ENCODE measurements at regions not wholly inside any gene's neighbourhood (a gene's known extent, or its start where the extent isn't known, plus 50 kb on each side); places are given as distances from the start of the nearest gene placed in this dataset.

GRCh38 chr6:103680116-103680515 is 1179.6 kb downstream of the HACE1 start (continued):
- TF ChIP-seq, protein P1, sequence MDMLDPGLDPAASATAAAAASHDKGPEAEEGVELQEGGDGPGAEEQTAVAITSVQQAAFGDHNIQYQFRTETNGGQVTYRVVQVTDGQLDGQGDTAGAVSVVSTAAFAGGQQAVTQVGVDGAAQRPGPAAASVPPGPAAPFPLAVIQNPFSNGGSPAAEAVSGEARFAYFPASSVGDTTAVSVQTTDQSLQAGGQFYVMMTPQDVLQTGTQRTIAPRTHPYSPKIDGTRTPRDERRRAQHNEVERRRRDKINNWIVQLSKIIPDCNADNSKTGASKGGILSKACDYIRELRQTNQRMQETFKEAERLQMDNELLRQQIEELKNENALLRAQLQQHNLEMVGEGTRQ (IDR thresholded peaks at IDR 0.05; ENCODE audit: borderline replicate concordance, low read depth, low read length), result no peak
- TF ChIP-seq POU2F2 (IDR thresholded peaks at IDR 0.05; ENCODE audit: borderline replicate concordance, low read depth, low read length) (no peak), TARDBP (IDR thresholded peaks at IDR 0.05; ENCODE audit: borderline replicate concordance) (no peak), SUPT20H (IDR thresholded peaks at IDR 0.05; ENCODE audit: borderline replicate concordance, control insufficient read depth, low read depth, low read length) (no peak)
- TF ChIP-seq, protein P2, sequence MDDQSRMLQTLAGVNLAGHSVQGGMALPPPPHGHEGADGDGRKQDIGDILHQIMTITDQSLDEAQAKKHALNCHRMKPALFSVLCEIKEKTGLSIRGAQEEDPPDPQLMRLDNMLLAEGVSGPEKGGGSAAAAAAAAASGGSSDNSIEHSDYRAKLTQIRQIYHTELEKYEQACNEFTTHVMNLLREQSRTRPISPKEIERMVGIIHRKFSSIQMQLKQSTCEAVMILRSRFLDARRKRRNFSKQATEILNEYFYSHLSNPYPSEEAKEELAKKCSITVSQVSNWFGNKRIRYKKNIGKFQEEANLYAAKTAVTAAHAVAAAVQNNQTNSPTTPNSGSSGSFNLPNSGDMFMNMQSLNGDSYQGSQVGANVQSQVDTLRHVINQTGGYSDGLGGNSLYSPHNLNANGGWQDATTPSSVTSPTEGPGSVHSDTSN (IDR thresholded peaks at IDR 0.05; ENCODE audit: insufficient replicate concordance, low read depth, low read length), result no peak

- SMC1A ChIA-PET (ENCODE audit: uncharacterized antibody, unreplicated experiment), result no interaction called here
- Histone ChIP-seq H4K20me1 (ENCODE audit: control insufficient read depth, insufficient read depth) (no peaks in the 10 kb centered on the region), H3K27me3 (replicated peaks in 1 of 2; ENCODE audit: control insufficient read depth in 2 of 2, insufficient read depth in 2 of 2, low read length in 1 of 2) (no peaks in the 10 kb centered on the region), H3K4me3 (no peak overlapping the region), H3K27ac (ENCODE audit: control insufficient read depth, insufficient read depth) (no peak overlapping the region), H3K4me1 (ENCODE audit: control insufficient read depth, insufficient read depth, low read length) (no peaks in the 10 kb centered on the region), H3K9ac (ENCODE audit: control insufficient read depth, insufficient read depth, low read length) (no peak overlapping the region), H2AFZ (ENCODE audit: control insufficient read depth, low read depth, low read length) (no peak overlapping the region), H3K9me3 (replicated peaks; ENCODE audit: control insufficient read depth, insufficient read depth, low read length) (no peaks in the 10 kb centered on the region; the same call in 2 of the 3 replicates), H3K4me2 (ENCODE audit: control insufficient read depth, insufficient read depth) (no peak overlapping the region), H3K36me3 (ENCODE audit: control insufficient read depth in 2 of 2, insufficient read depth in 2 of 2, low read length in 1 of 2) (no peaks in the 10 kb centered on the region), H3K79me2 (ENCODE audit: control insufficient read depth, insufficient read depth, low read length) (no peaks in the 10 kb centered on the region)
- no TSS peak for BruUV-seq (replicated peaks)
- POLR2A ChIA-PET, result no interaction called here
- DNase-seq (ENCODE audit: low read depth, low spot score), result no peak
- in situ Hi-C loops (cut with MboI) (no loop called here), intact Hi-C loops (cut with micrococcal nuclease; ENCODE audit: unreplicated experiment) (no loop called here)
- CTCF ChIA-PET, result no interaction called here
- no peak for FAIRE-seq
- RAD21 ChIA-PET (ENCODE audit: unreplicated experiment), result no interaction called here
- 27% methylated on average over 12 of the region's 12 CpGs for WGBS (ENCODE audit: insufficient coverage, insufficient replicate concordance, low lambda C conversion rate, missing lambda C conversion rate)
- no peak for ATAC-seq
- TF ChIP-seq, protein P3, sequence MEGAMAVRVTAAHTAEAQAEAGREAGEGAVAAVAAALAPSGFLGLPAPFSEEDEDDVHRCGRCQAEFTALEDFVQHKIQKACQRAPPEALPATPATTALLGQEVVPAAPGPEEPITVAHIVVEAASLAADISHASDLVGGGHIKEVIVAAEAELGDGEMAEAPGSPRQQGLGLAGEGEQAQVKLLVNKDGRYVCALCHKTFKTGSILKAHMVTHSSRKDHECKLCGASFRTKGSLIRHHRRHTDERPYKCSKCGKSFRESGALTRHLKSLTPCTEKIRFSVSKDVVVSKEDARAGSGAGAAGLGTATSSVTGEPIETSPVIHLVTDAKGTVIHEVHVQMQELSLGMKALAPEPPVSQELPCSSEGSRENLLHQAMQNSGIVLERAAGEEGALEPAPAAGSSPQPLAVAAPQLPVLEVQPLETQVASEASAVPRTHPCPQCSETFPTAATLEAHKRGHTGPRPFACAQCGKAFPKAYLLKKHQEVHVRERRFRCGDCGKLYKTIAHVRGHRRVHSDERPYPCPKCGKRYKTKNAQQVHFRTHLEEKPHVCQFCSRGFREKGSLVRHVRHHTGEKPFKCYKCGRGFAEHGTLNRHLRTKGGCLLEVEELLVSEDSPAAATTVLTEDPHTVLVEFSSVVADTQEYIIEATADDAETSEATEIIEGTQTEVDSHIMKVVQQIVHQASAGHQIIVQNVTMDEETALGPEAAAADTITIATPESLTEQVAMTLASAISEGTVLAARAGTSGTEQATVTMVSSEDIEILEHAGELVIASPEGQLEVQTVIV (IDR thresholded peaks at IDR 0.05; ENCODE audit: borderline replicate concordance, partially characterized antibody), result no peak
- TF ChIP-seq RAD51 (IDR thresholded peaks at IDR 0.05) (no peak), ZNF274 (IDR thresholded peaks at IDR 0.05; ENCODE audit: insufficient read depth, insufficient read length) (no peak), ZBTB33 (IDR thresholded peaks at IDR 0.05) (no peak), ZNF217 (IDR thresholded peaks at IDR 0.05) (no peak), NR2C2 (IDR thresholded peaks at IDR 0.05; ENCODE audit: borderline replicate concordance, control insufficient read depth, insufficient read length, low read depth) (no peak), NFYB (IDR thresholded peaks at IDR 0.05; ENCODE audit: insufficient read depth, low read depth, low read length) (no peak), NRF1 (conservative IDR thresholded peaks at IDR 0.05; ENCODE audit: low read depth, low read length) (no peak), GABPA (IDR thresholded peaks at IDR 0.05; ENCODE audit: low read depth) (no peak), ATF7 (IDR thresholded peaks at IDR 0.05; ENCODE audit: low read depth) (no peak)
These were observed 1182.4 kb downstream of the HACE1 start for GRCh38 chr6:103677290-103677689.
